ENCODE measurements at regions not wholly inside any gene's neighbourhood (a gene's known extent, or its start where the extent isn't known, plus 50 kb on each side); places are given as distances from the start of the nearest gene placed in this dataset.
A peak's percentile ranks its signal among the peaks of the same experiment; 100 is the strongest.

GRCh38 chr2:39550701-39551285 is 113.7 kb upstream of the MAP4K3 start (continued):
- peak; percentile 94; the same call in 1 of the 2 replicates for TF ChIP-seq CHD4 (IDR thresholded peaks at IDR 0.05; ENCODE audit: borderline replicate concordance, low read length)
- TF ChIP-seq HOXA7 (CRISPR knock-in tag; IDR thresholded peaks at IDR 0.05), result no peak
- no peak for TF ChIP-seq ZNF776 (CRISPR knock-in tag; IDR thresholded peaks at IDR 0.05)
- TF ChIP-seq, protein P1, sequence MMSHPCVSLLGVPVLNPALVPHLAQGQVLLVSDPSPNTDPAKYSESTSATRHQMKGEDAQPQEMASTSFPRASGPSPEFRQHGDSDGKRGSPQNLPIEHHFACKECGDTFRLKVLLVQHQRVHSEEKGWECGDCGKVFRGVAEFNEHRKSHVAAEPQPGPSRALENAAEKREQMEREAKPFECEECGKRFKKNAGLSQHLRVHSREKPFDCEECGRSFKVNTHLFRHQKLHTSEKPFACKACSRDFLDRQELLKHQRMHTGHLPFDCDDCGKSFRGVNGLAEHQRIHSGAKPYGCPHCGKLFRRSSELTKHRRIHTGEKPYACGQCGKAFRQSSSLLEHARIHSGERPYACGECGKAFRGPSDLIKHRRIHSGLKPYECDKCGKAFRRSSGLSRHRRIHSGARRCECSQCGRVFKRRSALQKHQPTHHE (CRISPR knock-in tag; IDR thresholded peaks at IDR 0.05; ENCODE audit: borderline replicate concordance), result peak; percentile 97
- TF ChIP-seq MTF2 (CRISPR knock-in tag; IDR thresholded peaks at IDR 0.05; ENCODE audit: borderline replicate concordance), result peak; percentile 73; the same call in 1 of the 2 replicates
- TF ChIP-seq FOXP1 (IDR thresholded peaks at IDR 0.05), result peak; percentile 69; the same call in 1 of the 2 replicates
- peak; percentile 99 for TF ChIP-seq FOXP1 (CRISPR knock-in tag; IDR thresholded peaks at IDR 0.05)
- TF ChIP-seq NR2F2 (IDR thresholded peaks at IDR 0.05; ENCODE audit: borderline replicate concordance, low read depth), result peak; percentile 98
- 0 out of 2 replicates have a peak, but pooled peaks have one; percentile 32 for TF ChIP-seq ZNF605 (CRISPR knock-in tag; IDR thresholded peaks at IDR 0.05)
- no peak for TF ChIP-seq AGO2 (optimal IDR thresholded peaks at IDR 0.05; ENCODE audit: low read depth, low read length)
- TF ChIP-seq MAFK (conservative IDR thresholded peaks at IDR 0.05 in 1 of 2, IDR thresholded peaks at IDR 0.05 in 1 of 2; ENCODE audit: low read length in 2 of 2), result peak; percentile 54 to 62
- TF ChIP-seq, protein P2, sequence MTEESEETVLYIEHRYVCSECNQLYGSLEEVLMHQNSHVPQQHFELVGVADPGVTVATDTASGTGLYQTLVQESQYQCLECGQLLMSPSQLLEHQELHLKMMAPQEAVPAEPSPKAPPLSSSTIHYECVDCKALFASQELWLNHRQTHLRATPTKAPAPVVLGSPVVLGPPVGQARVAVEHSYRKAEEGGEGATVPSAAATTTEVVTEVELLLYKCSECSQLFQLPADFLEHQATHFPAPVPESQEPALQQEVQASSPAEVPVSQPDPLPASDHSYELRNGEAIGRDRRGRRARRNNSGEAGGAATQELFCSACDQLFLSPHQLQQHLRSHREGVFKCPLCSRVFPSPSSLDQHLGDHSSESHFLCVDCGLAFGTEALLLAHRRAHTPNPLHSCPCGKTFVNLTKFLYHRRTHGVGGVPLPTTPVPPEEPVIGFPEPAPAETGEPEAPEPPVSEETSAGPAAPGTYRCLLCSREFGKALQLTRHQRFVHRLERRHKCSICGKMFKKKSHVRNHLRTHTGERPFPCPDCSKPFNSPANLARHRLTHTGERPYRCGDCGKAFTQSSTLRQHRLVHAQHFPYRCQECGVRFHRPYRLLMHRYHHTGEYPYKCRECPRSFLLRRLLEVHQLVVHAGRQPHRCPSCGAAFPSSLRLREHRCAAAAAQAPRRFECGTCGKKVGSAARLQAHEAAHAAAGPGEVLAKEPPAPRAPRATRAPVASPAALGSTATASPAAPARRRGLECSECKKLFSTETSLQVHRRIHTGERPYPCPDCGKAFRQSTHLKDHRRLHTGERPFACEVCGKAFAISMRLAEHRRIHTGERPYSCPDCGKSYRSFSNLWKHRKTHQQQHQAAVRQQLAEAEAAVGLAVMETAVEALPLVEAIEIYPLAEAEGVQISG (CRISPR knock-in tag; IDR thresholded peaks at IDR 0.05), result peak; percentile 83
- TF ChIP-seq, protein P3, sequence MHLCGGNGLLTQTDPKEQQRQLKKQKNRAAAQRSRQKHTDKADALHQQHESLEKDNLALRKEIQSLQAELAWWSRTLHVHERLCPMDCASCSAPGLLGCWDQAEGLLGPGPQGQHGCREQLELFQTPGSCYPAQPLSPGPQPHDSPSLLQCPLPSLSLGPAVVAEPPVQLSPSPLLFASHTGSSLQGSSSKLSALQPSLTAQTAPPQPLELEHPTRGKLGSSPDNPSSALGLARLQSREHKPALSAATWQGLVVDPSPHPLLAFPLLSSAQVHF (CRISPR knock-in tag; IDR thresholded peaks at IDR 0.05), result no peak
- TF ChIP-seq FOXC1 (CRISPR knock-in tag; IDR thresholded peaks at IDR 0.05; ENCODE audit: borderline replicate concordance), result peak; percentile 34; the same call in 1 of the 2 replicates
- no peak; the same call in 1 of the 2 replicates for TF ChIP-seq ZNF607 (CRISPR knock-in tag; IDR thresholded peaks at IDR 0.05; ENCODE audit: borderline replicate concordance)
- peak; percentile 85 for TF ChIP-seq MAF1 (CRISPR knock-in tag; IDR thresholded peaks at IDR 0.05; ENCODE audit: borderline replicate concordance)
- no peak for TF ChIP-seq ZNF704 (CRISPR knock-in tag; IDR thresholded peaks at IDR 0.05; ENCODE audit: borderline replicate concordance)
- peak; percentile 100 for TF ChIP-seq HDAC2 (CRISPR knock-in tag; IDR thresholded peaks at IDR 0.05)
- no peak for TF ChIP-seq MYNN (CRISPR knock-in tag; IDR thresholded peaks at IDR 0.05; ENCODE audit: low read depth)
- TF ChIP-seq ZFP36L1 (CRISPR knock-in tag; IDR thresholded peaks at IDR 0.05), result no peak; the same call in 1 of the 2 replicates
- peak; percentile 93 for TF ChIP-seq IRF2 (CRISPR knock-in tag; IDR thresholded peaks at IDR 0.05)
- peak; percentile 97 for TF ChIP-seq TEAD3 (CRISPR knock-in tag; optimal IDR thresholded peaks at IDR 0.05; ENCODE audit: borderline replicate concordance)
- TF ChIP-seq, protein P4, sequence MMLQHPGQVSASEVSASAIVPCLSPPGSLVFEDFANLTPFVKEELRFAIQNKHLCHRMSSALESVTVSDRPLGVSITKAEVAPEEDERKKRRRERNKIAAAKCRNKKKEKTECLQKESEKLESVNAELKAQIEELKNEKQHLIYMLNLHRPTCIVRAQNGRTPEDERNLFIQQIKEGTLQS (CRISPR knock-in tag; IDR thresholded peaks at IDR 0.05), result peak; percentile 89
- peak; percentile 82; the same call in 1 of the 2 replicates for TF ChIP-seq TCF7L2 (IDR thresholded peaks at IDR 0.05; ENCODE audit: low read depth, low read length)
- TF ChIP-seq JUNB (CRISPR knock-in tag; IDR thresholded peaks at IDR 0.05; ENCODE audit: borderline replicate concordance), result peak; percentile 83; the same call in 1 of the 2 replicates
- peak; percentile 55; the same call in 1 of the 2 replicates for TF ChIP-seq MTA1 (CRISPR knock-in tag; IDR thresholded peaks at IDR 0.05; ENCODE audit: borderline replicate concordance)
